ENCODE measurements at regions not wholly inside any gene's neighbourhood (a gene's known extent, or its start where the extent isn't known, plus 50 kb on each side); places are given as distances from the start of the nearest gene placed in this dataset.
"Not testable (repeated sequence)": the region's sequence is repeated elsewhere in the genome, so short reads cannot be mapped to it uniquely, and the experiment has no call there.

DNA sequence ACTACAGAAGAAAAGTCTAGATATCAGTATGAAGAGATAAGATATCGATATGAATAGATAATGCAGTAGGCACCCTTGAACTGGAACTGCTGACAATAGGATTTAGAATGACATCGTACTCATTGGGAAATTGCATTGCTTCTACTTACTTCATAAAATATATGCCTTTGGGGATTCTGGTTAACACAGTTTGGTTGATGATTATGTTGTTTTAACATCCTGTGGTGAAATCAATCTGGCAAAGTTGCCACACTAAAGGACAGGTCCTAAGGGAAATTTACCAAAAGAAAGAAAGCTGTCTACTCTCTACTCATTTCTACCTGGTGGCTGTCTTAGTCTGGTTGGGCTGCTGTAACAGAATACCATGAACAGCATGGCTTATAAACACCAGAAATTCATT, 417.4 kb upstream of the DPH6 start:
- Histone ChIP-seq H2AFZ (ENCODE audit: low read length) (no peak overlapping the region), H3K14ac (ENCODE audit: low read length) (no peak overlapping the region), H2AK5ac (ENCODE audit: low read depth, low read length) (no peak overlapping the region), H4K91ac (ENCODE audit: low read depth, low read length, poor library complexity) (no peak overlapping the region), H3K4me2 (ENCODE audit: insufficient read depth, low read length, poor library complexity, severe bottlenecking) (no peak overlapping the region), H3K4me3 (ENCODE audit: low read length in 2 of 2) (no peak overlapping the region), H3K18ac (ENCODE audit: low read length) (no peak overlapping the region), H3K9me3 (replicated peaks in 1 of 2; ENCODE audit: control insufficient read depth in 2 of 2, insufficient read depth in 1 of 2, low read depth in 1 of 2, low read length in 2 of 2) (no peaks in the 10 kb centered on the region), H2BK15ac (ENCODE audit: low read length) (no peak overlapping the region), H3K4ac (ENCODE audit: low read length) (no peak overlapping the region), H2BK120ac (ENCODE audit: low read depth, low read length) (no peak overlapping the region), H3K9ac (ENCODE audit: low read depth, low read length, poor library complexity) (no peak overlapping the region), H4K8ac (ENCODE audit: low read depth, low read length) (no peak overlapping the region), H3K23ac (ENCODE audit: low read depth, low read length, poor library complexity) (no peak overlapping the region), H3K27me3 (ENCODE audit: control insufficient read depth in 3 of 3, insufficient read depth in 3 of 3, low read depth in 1 of 3, low read length in 3 of 3) (no peaks in the 10 kb centered on the region), H3K79me1 (ENCODE audit: low read depth, low read length) (no peaks in the 10 kb centered on the region), H2BK12ac (ENCODE audit: low read length) (no peak overlapping the region), H3K36me3 (replicated peaks in 1 of 2; ENCODE audit: control insufficient read depth in 2 of 2, insufficient read depth in 2 of 2, low read length in 2 of 2) (no peaks in the 10 kb centered on the region), H3K27ac (replicated peaks; ENCODE audit: low read length) (no peak overlapping the region), H3K4me1 (ENCODE audit: control insufficient read depth in 2 of 2, insufficient read depth in 1 of 2, low read depth in 1 of 2, low read length in 2 of 2) (peaks cover 0 to 3% of the 10 kb centered on the region in 2 donors), H2BK5ac (ENCODE audit: low read length) (no peak overlapping the region)
- no peak for DNase-seq (ENCODE audit: low spot score)
- no CpG with 5 or more reads among the region's 2 CpGs for WGBS, 2 donors (ENCODE audit: extremely low coverage in 2 of 2, insufficient read length in 2 of 2, insufficient replicate concordance in 1 of 2)

DNA sequence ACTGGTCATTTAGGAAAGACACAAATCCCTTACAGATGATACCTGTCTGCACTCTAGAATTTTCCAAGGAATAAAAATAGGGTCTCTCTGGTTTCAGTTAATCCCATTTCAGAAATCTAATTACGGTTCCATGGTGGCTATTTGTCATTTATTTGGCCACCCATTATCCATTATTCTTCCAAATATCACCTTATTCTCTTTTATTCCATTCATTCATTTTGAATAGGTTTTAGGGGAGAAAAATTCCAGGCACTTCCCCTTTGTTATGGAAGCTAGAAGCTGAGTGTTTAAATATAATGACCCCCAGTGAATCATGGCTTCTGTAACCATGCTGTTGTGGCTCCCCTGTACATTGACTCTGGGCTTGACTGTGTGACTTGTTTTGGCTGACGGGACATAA, 420.8 kb upstream of the DPH6 start:
- Histone ChIP-seq H3K27ac (replicated peaks; ENCODE audit: low read length) (no peak overlapping the region), H3K18ac (ENCODE audit: low read length) (no peak overlapping the region), H3K27me3 (ENCODE audit: control insufficient read depth in 3 of 3, insufficient read depth in 3 of 3, low read depth in 1 of 3, low read length in 3 of 3) (no peaks in the 10 kb centered on the region), H2BK12ac (ENCODE audit: low read length) (no peak overlapping the region), H3K4me3 (ENCODE audit: low read length in 2 of 2) (no peak overlapping the region), H4K8ac (ENCODE audit: low read depth, low read length) (no peak overlapping the region), H3K4ac (ENCODE audit: low read length) (no peak overlapping the region), H3K79me1 (ENCODE audit: low read depth, low read length) (no peaks in the 10 kb centered on the region), H4K91ac (ENCODE audit: low read depth, low read length, poor library complexity) (no peak overlapping the region), H3K4me2 (ENCODE audit: insufficient read depth, low read length, poor library complexity, severe bottlenecking) (no peak overlapping the region), H2BK5ac (ENCODE audit: low read length) (no peak overlapping the region), H3K23ac (ENCODE audit: low read depth, low read length, poor library complexity) (no peak overlapping the region), H3K9me3 (replicated peaks in 1 of 2; ENCODE audit: control insufficient read depth in 2 of 2, insufficient read depth in 1 of 2, low read depth in 1 of 2, low read length in 2 of 2) (no peaks in the 10 kb centered on the region), H2BK120ac (ENCODE audit: low read depth, low read length) (no peak overlapping the region), H3K14ac (ENCODE audit: low read length) (no peak overlapping the region), H3K4me1 (ENCODE audit: control insufficient read depth in 2 of 2, insufficient read depth in 1 of 2, low read depth in 1 of 2, low read length in 2 of 2) (peaks cover 0 to 3% of the 10 kb centered on the region in 2 donors), H3K9ac (ENCODE audit: low read depth, low read length, poor library complexity) (no peak overlapping the region), H2AK5ac (ENCODE audit: low read depth, low read length) (no peak overlapping the region), H2BK15ac (ENCODE audit: low read length) (no peak overlapping the region), H3K36me3 (replicated peaks in 1 of 2; ENCODE audit: control insufficient read depth in 2 of 2, insufficient read depth in 2 of 2, low read length in 2 of 2) (no peaks in the 10 kb centered on the region), H2AFZ (ENCODE audit: low read length) (peak overlapping the region; percentile 4)
- DNase-seq (ENCODE audit: low spot score): no peak
- WGBS, 2 donors (ENCODE audit: extremely low coverage in 2 of 2, insufficient read length in 2 of 2, insufficient replicate concordance in 1 of 2): no CpG with 5 or more reads among the region's 2 CpGs

DNA sequence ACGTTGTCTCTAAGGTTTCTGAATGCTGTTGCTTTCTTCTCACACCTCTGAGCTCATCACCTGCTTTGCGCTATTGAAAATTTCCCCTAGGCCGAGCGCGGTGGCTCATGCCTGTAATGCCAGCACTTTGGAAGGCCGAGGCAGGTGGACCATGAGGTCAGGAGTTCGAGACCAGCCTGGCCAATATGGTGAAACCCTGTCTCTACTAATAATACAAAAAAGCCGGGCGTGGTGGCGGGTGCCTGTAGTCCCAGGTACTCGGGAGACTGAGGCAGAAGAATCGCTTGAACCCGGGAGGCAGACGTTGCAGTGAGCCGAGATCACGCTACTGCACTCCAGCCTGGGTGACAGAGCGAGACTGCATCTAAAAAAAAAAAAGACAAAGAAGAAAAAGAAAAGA, 422.0 kb upstream of the DPH6 start:
- H2BK12ac ChIP-seq (ENCODE audit: low read length); H3K9me3 ChIP-seq (replicated peaks in 1 of 2; ENCODE audit: control insufficient read depth in 2 of 2, insufficient read depth in 1 of 2, low read depth in 1 of 2, low read length in 2 of 2); H3K4me3 ChIP-seq (ENCODE audit: low read length in 2 of 2); H3K27me3 ChIP-seq (ENCODE audit: control insufficient read depth in 3 of 3, insufficient read depth in 3 of 3, low read depth in 1 of 3, low read length in 3 of 3); H2AFZ ChIP-seq (ENCODE audit: low read length); H4K91ac ChIP-seq (ENCODE audit: low read depth, low read length, poor library complexity); H3K18ac ChIP-seq (ENCODE audit: low read length); H3K79me1 ChIP-seq (ENCODE audit: low read depth, low read length); H3K27ac ChIP-seq (replicated peaks; ENCODE audit: low read length); H2BK120ac ChIP-seq (ENCODE audit: low read depth, low read length); H2AK5ac ChIP-seq (ENCODE audit: low read depth, low read length); H4K8ac ChIP-seq (ENCODE audit: low read depth, low read length); H3K14ac ChIP-seq (ENCODE audit: low read length); H2BK5ac ChIP-seq (ENCODE audit: low read length); H3K4me2 ChIP-seq (ENCODE audit: insufficient read depth, low read length, poor library complexity, severe bottlenecking); H3K36me3 ChIP-seq (replicated peaks in 1 of 2; ENCODE audit: control insufficient read depth in 2 of 2, insufficient read depth in 2 of 2, low read length in 2 of 2); H3K23ac ChIP-seq (ENCODE audit: low read depth, low read length, poor library complexity); DNase-seq (ENCODE audit: low spot score); H2BK15ac ChIP-seq (ENCODE audit: low read length); H3K4ac ChIP-seq (ENCODE audit: low read length); H3K4me1 ChIP-seq (ENCODE audit: control insufficient read depth in 2 of 2, insufficient read depth in 1 of 2, low read depth in 1 of 2, low read length in 2 of 2); H3K9ac ChIP-seq (ENCODE audit: low read depth, low read length, poor library complexity): not testable (repeated sequence)
- WGBS, 2 donors (ENCODE audit: extremely low coverage in 2 of 2, insufficient read length in 2 of 2, insufficient replicate concordance in 1 of 2): no CpG with 5 or more reads among the region's 17 CpGs

DNA sequence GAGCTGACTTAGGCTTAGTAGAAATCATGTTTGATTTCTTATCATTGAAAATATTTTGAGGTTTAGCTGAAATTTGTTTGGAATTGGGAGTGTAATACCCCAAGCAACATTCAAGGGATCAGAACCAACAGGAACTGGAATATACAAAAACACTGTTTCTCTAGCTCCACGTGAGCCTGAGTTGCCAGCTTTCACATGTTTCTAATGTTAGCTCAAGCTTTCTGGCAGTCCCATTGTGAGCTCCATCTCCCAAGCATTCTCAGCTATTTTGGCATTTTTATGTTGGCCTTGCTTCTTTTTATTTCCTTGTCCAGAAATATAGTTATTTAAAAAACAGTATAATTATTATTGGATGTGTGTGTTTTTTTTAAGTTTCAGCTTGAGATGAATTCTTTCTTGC, 427.1 kb upstream of the DPH6 start:
- no peaks in the 10 kb centered on the region for H3K79me1 ChIP-seq (ENCODE audit: low read depth, low read length)
- no peak overlapping the region for H3K18ac ChIP-seq (ENCODE audit: low read length)
- no peak overlapping the region for H2BK12ac ChIP-seq (ENCODE audit: low read length)
- H4K91ac ChIP-seq (ENCODE audit: low read depth, low read length, poor library complexity): no peak overlapping the region
- H2BK120ac ChIP-seq (ENCODE audit: low read depth, low read length): no peak overlapping the region
- no peak overlapping the region for H3K27ac ChIP-seq (replicated peaks; ENCODE audit: low read length)
- DNase-seq (ENCODE audit: low spot score): no peak
- no peak overlapping the region for H3K23ac ChIP-seq (ENCODE audit: low read depth, low read length, poor library complexity)
- WGBS, 2 donors (ENCODE audit: extremely low coverage in 2 of 2, insufficient read length in 2 of 2, insufficient replicate concordance in 1 of 2): no CpG with 5 or more reads among the region's 1 CpG
- no peak overlapping the region for H3K4me2 ChIP-seq (ENCODE audit: insufficient read depth, low read length, poor library complexity, severe bottlenecking)
- H3K36me3 ChIP-seq (replicated peaks in 1 of 2; ENCODE audit: control insufficient read depth in 2 of 2, insufficient read depth in 2 of 2, low read length in 2 of 2): no peaks in the 10 kb centered on the region
- H2AK5ac ChIP-seq (ENCODE audit: low read depth, low read length): no peak overlapping the region
- H3K27me3 ChIP-seq (ENCODE audit: control insufficient read depth in 3 of 3, insufficient read depth in 3 of 3, low read depth in 1 of 3, low read length in 3 of 3): no peaks in the 10 kb centered on the region
- H2BK15ac ChIP-seq (ENCODE audit: low read length): no peak overlapping the region
- H3K4ac ChIP-seq (ENCODE audit: low read length): no peak overlapping the region
- no peak overlapping the region for H2AFZ ChIP-seq (ENCODE audit: low read length)
- no peak overlapping the region for H3K9ac ChIP-seq (ENCODE audit: low read depth, low read length, poor library complexity)
- H2BK5ac ChIP-seq (ENCODE audit: low read length): no peak overlapping the region
- no peak overlapping the region for H3K14ac ChIP-seq (ENCODE audit: low read length)
- no peaks in the 10 kb centered on the region for H3K4me1 ChIP-seq (ENCODE audit: control insufficient read depth in 2 of 2, insufficient read depth in 1 of 2, low read depth in 1 of 2, low read length in 2 of 2)
- no peak overlapping the region for H4K8ac ChIP-seq (ENCODE audit: low read depth, low read length)
- no peak overlapping the region for H3K4me3 ChIP-seq (ENCODE audit: low read length in 2 of 2)
- H3K9me3 ChIP-seq (replicated peaks in 1 of 2; ENCODE audit: control insufficient read depth in 2 of 2, insufficient read depth in 1 of 2, low read depth in 1 of 2, low read length in 2 of 2): no peaks in the 10 kb centered on the region
